Medulla oblongata (tissue), 1 donor: ENCODE measurements at regions not wholly inside any gene's neighbourhood (a gene's known extent, or its start where the extent isn't known, plus 50 kb on each side); places are given as distances from the start of the nearest gene placed in this dataset.
A peak's percentile ranks its signal among the peaks of the same experiment; 100 is the strongest.

Experiments used
- DNase-seq: peaks from one replicate; pipeline ENCODE4 v3.0.0-alpha.2; 2015; ENCODE audit errors: extremely low spot score

GRCh38 chr2:6773694-6774044 is 92.0 kb downstream of the CMPK2 start:
- DNase-seq, result no peak

DNA sequence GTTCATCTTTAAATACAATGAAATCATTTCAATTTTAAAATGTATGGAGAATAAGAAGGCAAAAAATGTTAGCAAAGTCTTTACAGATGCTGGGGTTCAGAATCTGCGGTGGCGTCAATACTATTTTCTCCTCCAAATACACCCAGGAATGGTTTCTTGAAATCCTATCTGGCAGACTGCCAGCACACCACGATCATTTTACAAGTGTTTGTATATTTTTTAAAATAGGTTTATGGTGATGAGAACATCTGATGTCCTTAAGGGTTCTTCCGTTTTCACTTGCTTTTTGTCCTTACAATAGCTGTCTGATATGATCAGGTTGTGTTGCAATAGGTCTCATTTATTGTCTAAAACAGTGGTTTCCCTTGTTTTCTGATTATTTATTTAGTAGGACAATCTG is 89.6 kb downstream of the CMPK2 start:
- no peak for DNase-seq

- no peak for DNase-seq
Measured at GRCh38 chr2:6777626-6778025, 88.1 kb downstream of the CMPK2 start.

- DNase-seq, result peak; percentile 68
Measured at GRCh38 chr2:6780765-6781274, 84.9 kb downstream of the CMPK2 start.

DNA sequence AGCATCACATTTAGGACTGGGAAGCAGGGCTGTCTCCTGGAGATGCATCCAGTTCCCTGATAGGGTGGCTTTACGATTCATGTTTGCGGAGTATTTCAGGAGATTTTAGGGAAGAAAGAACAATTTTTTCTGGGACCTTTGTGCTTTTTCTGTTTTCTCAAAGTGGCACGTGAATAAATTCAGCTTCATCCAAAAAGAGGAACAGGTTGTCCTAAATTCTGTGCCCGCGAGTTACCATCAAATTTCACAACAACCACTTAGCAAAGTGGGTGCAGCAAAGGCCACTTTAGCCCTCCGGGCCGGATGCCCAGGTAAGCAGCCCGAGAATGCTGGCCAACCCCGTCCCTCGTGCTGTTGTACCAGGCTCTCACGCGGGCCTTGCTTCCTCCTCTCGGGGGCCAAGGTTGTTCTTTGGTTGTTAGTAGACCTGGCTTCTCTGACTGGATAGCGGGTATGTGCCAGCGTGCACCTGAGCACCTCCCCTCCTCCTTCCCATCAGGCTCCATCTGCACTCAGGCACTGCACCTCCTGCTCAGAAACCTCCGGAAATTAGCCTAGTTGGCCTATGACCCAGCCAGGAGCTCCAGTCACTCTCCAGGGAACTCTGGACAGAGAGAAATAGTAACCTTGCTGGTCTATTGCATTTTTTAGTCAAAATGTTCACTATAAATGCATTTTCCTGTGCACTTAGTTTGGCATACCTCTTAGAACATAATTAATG is 83.0 kb downstream of the CMPK2 start:
- DNase-seq, result no peak

- no peak for DNase-seq
Measured at GRCh38 chr2:6783238-6783614, 82.5 kb downstream of the CMPK2 start.

DNA sequence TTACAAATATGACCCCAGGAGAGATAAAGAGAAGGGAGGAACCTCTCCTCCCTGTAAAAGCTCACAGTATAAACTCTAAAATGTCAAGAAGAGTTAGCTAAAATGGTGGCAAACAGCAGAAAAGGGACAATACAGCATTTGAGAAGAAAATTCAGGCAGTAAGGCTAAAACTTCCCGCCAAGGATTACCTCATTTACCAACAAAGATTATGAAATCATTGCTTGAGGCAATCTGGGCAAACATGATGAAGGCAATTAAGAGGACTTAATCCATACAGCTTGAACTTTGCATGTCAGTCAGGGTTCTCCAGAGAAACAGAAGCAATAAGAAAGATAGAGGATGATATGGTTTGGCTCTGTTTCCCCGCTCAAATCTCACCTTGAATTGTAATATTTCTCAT is 81.4 kb downstream of the CMPK2 start:
- DNase-seq, result no peak

DNA sequence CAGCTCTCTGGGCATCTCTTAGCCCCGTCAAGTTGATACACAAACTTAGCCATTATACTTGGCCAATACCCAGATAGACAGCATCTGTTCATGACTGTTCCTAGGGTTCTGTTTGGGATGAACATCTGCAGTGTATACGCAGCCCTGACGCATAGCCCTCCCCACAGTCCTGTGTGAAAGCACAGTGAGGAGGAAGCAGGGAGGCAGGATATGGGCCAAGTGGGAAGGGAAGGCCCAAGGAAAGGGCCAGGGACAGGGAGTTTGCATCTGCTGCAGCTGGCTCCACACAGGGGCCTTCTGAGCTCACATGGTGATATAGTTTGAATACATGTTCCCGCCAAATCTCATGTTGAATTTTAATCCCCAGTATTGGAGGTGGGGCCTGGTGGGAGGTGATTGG is 80.2 kb downstream of the CMPK2 start:
- no peak for DNase-seq

DNA sequence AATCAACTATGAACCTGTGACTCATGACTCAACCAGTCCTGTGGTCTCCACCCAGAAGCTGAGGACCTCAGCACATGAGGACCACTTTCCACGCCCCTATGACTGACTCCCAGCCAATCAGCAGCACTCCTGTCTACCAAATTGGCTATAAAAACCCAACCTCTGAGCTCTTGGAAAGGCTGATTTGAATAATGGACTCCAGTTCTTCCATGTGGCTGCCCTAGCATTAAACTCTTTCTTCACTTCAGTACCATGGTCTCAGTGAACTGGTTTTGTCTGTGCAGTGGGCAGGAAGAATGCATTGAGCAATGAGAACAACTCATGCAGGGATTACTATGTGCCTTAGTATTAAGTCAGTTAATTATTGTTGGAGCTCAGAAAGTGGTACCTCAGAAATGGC is 78.3 kb downstream of the CMPK2 start:
- DNase-seq, result no peak

GRCh38 chr2:6788614-6789013 is 77.1 kb downstream of the CMPK2 start:
- no peak for DNase-seq

DNA sequence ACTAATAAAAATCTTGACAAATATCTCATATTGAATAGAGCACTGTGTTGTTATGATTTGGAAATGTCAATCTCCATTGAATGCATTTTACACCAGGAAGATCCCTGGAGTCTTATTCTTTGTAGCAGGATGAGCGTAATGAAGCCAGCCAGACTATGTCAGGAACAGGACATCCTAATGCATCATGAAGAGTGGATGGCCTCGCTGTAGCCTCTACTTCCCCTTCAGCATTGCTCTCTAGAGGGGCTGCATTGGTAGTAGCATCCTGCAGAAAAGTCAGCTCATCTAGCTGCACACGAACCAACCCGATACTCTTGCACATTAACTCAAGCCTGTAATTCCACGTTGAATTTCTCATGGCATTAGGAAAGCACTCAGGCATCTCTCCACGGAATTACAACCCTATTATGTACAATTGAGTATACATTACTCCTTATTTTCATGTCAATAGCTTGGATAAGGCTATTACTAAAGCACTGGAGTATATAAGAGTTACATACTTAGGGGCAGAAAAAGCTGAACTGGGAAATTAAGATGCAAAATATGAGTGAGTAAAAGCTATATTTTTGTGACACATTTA is 76.1 kb downstream of the CMPK2 start:
- DNase-seq, result no peak

DNA sequence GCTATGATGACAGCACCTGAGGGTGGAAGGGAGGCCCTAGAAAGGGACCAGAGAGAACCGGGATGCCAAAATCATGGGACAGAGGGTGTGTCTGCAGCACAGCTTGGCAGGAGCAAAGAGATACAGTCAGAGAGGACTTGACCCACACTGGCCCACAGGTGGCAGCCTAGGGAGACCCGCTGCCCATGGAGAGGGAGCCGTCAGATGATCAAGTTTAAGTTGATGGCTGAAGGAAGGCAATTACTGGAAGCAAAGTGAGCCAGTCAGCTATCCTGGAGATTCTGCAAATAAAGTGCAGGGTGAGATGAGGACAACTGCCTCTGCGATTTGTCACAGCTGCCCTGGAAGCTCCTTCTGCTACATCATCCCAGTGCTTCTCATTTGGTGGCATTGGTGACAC is 74.0 kb downstream of the CMPK2 start:
- no peak for DNase-seq

DNA sequence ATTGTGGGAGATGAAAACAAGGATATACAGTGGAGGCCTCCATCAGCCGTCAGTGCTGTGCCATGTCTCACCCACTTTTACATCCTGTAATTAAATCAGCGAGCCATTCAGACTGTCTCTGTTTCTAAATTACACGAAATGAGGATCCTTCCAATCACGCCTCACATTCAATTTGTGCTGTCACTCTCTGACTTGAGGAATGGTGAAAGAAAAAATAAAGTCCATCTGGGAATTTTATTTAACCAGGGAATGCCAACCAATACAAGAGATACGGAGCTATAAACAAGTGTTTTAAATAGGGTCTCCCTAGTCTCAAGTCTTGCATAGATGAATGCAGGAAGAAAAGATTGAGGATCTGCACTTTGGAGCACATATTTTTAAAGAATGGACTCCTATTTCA is 72.8 kb downstream of the CMPK2 start:
- DNase-seq, result no peak

- no peak for DNase-seq
Measured at GRCh38 chr2:6793371-6793770, 72.3 kb downstream of the CMPK2 start.

GRCh38 chr2:6793913-6794312 is 71.8 kb downstream of the CMPK2 start:
- DNase-seq, result no peak

DNA sequence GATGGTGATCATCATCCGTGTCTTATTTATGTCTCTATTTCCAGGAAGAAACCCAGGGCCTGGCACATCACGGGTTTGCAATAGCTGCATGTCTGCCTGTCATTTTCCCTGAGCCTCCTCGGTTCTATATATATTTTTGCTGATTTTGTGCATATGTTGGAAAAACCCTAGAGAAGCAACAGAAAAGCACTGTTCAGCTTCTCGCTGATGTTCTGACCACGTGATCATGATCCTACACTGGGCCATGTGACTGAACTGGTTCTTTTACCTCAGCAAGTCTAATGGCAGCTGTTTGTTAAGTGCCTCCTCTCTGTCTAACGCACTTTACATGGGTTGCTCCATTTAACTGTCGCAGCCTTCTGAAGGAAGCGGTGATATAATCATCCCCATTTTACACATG is 71.3 kb downstream of the CMPK2 start:
- DNase-seq, result no peak
